GM19438 (cell line): ENCODE measurements at regions not wholly inside any gene's neighbourhood (a gene's known extent, or its start where the extent isn't known, plus 50 kb on each side); places are given as distances from the start of the nearest gene placed in this dataset.

Experiments
- ATAC-seq: cut with Tn5 transposase; IDR thresholded peaks from one replicate; pipeline ENCODE4 v1.9.1; 2021; ENCODE audit warnings: low read depth; ENCODE audit not compliant: unreplicated experiment

- no peak for ATAC-seq
These were observed 376.9 kb downstream of the PPP3CA start for GRCh38 chr4:100970414-100970813.

DNA sequence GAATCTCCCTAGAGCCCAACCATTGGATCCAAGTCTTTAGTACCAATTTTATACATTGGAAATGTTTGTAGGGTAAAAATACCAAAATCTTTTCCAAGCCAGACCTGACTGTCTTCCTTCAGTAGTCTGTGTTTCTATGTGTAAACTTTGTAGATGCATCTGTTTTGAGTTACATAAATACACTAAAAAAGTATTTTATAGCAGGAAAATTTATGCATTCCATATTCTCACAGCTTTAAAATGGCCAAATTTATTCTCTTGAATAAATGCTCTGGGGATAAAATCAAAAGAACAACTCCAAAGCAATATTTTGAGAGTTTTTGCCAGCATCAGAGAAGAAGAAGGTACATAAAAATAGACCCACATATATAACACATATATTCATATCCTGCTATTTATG is 377.4 kb downstream of the PPP3CA start:
- ATAC-seq, result no peak

- ATAC-seq, result no peak
These were observed 379.3 kb downstream of the PPP3CA start for GRCh38 chr4:100968046-100968445.

GRCh38 chr4:100963627-100964026 is 383.7 kb downstream of the PPP3CA start:
- no peak for ATAC-seq

DNA sequence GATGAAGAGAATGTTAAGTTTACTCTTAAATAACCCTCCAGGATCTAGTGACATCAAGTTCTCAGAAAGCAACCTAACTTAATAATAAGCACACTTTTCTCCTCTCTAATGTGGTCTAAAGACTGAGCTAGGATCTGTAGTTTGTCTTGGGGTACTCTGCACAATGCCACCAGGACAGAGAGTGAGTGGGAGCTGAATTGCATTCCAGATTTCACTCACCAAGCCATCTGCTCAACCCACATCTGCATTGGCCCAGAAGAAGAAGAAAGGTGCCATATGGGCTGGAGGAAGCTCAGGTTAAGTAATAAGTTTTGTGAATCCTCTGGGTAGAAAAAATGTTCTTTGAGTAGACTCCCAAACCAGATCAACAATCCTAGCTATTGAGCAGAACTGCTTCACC is 384.6 kb downstream of the PPP3CA start:
- no peak for ATAC-seq

DNA sequence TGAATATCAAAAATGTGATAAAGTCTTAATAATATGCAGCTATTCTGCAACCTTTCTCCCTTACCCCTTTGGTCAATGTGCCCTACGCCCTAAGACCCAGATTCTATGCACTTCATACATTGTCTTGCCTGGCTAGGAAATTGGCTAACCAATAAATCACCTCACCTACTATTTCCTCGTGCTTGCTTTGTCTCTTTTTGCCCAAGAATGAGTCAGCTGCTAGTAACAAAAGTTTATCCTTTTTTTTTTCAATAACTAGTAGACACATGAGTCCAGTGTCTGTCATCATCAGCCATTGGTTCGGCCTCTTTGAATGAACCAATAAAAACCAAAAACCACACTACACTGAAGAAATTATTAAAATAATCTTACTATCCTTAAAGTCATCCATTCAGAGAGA is 387.1 kb downstream of the PPP3CA start:
- ATAC-seq, result no peak

DNA sequence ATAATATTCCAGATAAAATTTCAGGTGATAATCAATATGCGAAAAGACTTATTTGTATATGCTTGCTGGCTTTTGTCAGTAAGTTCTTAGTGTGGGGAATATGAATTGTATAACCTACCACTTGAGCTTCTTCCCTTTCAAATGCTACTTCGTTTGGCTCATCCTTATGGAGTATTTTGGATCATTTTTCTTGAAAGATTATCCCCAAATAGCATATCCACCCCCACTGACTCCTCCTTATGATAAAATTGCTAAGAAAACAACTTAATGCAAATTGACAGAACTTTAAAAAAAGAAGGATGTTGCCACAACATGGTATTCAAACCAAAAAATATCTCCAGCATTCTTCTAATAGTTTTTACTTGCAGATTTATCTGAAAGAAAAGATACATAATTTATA is 393.3 kb downstream of the PPP3CA start:
- no peak for ATAC-seq

DNA sequence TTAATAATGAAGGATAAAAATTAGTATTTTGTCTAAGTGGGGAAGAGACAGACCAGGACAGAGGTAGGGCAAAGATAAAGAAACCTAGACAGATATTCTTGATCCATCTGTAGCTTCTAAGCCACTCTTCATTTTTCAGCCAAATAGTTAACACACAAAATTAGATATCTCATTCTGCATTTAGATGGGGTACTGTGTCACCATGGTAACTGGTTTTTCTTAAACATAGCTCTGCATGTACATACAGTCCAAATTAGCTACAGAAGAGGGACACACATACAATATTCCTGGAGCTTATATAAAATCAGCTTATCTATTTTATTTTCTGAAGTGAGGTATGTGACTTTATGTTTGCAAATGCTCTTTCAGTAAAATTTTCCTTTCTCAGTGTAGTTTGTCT is 393.7 kb downstream of the PPP3CA start:
- ATAC-seq, result no peak

GRCh38 chr4:100952590-100952989 is 394.7 kb downstream of the PPP3CA start:
- ATAC-seq, result no peak

- ATAC-seq, result no peak
These were observed 397.9 kb downstream of the PPP3CA start for GRCh38 chr4:100949350-100949935.

DNA sequence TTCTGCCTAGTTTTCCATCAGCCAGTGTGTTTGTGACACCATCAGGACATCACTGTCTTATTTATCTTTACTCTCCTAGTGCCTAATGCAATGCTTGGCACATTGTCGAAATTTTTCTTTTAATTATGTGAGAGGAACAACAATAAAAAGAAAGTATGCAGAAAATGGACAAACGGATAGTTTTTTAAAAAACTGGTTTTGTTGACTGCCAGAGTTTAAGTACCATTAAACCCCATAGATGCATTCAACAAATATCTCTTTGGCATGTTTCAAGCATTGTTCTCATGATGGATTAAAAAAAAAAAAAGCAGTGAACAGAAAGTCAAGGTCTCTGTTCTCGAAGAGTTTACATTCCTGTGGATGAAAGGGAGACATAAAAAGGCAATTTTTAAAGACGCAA is 398.4 kb downstream of the PPP3CA start:
- ATAC-seq, result no peak

DNA sequence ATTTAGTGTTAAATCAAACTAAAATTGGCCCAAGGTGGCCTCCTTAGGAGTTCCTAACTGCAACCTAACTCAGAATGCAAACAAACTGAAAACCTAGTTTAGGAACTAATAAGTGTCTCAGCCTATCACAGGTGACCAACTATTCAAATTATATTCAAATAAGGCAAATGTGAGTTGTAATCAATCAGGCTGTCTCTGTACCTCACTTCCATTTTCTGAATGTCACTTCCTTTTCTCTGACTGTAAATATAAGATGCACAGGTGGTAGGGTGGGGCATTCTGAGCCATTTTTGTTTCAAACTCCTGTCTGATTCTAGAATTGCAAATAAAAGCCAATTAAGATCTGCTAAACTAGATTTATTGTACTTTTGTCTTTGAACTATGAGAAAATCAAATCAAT is 401.5 kb downstream of the PPP3CA start:
- no peak for ATAC-seq

DNA sequence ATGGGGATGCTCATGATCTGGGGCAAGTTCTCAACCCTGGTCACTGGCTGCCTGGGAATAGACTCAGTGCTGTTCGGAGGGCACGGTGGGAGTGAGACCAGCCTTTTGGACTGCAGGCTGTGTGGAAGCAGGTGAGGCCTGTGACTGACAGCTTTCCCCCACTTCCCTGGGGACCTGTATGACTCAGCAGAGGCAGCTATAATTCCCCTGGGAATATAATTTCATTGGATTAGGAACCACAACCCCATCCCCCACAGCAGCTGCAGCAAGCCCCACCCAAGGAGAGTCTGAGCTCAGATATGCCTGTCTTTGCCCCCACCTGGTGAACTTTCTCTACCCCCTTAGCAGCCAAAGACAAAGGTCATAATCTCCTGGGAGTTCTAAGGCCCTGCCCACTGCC is 408.6 kb downstream of the PPP3CA start:
- ATAC-seq, result no peak

- ATAC-seq, result no peak
These were observed 410.5 kb downstream of the PPP3CA start for GRCh38 chr4:100936661-100937375.

DNA sequence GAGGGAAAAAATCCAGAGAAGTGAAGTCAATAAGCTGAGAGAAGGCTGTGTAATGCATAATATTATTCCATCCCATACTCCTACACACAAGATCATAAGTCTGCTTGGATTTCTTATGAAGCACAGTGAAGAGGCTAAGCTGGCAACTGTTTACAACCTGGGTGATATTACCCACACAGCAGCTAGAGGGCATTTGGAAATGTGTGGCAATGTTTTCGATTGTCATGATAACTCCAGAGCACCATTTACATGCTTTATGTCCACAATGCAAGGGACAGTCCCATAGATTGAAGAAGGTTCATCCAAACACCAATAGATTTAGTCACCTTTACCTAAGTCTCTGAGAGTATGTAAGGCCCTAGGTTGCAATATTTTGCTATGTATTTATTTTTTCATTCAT is 412.2 kb downstream of the PPP3CA start:
- ATAC-seq, result no peak

- no peak for ATAC-seq
These were observed 413.7 kb downstream of the PPP3CA start for GRCh38 chr4:100933628-100934027.

DNA sequence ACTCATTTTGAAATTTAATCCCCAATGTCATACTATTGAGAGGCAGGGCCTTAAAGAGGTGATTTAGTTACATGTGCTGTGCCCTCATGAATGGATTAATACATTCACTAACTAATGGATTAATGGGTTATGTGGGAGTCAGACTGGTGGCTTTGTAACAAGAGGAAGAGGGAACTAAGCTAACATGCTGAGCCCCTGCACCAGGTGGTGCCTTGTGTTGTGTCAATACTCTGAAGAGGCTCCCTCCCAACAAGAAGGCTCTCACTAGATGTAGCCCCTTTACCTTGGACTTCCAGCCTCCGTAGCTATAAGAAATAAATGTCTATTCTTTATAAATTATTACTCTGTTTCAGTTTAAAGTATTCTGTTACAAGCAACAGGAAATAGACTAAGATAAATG is 411.9 kb upstream of the EMCN start:
- no peak for ATAC-seq

- no peak for ATAC-seq
These were observed 411.3 kb upstream of the EMCN start for GRCh38 chr4:100929135-100929534.

DNA sequence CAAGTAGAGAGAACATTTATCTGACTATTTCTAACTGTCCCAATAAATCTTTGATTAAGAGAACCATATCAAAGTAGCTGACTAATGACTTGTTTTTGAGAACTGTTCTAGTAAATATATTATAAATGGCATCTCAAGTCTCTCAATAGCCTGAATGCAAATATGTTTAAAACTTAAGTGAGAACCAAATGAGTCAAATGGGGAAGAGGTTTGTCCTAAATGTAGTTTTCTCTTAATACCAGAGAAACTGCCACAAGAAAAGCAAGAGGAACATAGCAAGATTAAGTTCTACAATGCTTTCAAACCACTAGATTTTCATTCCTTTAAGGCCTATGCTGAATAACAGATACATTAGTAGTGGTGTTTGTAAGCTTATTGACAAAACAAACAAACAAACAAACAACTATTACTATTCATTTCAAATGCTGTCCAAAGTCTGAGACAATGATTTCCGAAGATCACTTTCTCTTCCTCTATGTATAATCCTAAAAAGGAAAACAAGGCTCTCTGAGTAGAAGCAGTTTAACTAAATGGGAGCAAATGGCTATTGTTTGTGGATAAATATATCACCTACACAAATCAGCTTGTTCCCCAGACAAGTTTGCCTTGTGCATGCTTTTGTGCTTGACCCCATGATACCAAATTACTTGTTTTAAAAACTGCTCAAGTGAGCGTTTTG is 408.4 kb upstream of the EMCN start:
- ATAC-seq, result peak; percentile 62

DNA sequence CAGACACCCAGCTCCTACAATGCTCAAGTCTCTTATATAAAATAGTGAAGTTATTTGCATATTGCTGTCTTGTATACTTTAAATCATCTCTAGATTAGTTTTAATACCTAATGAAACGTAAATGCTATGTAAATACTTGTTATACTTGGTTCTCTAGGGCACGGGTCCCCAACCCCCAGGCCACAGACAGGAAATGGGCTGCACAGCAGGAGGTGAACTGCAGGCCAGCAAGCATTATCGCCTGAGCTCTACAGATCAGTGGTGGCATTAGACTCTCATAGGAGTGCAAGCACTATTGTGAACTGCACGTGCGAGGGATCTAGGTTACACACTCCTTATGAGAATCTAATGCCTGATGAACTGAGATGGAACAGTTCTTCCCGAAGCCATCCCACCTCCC is 395.9 kb upstream of the EMCN start:
- no peak for ATAC-seq

GRCh38 chr4:100908540-100908939 is 390.7 kb upstream of the EMCN start:
- no peak for ATAC-seq
